Fibroblast of skin of abdomen (primary cell): ENCODE measurements at regions not wholly inside any gene's neighbourhood (a gene's known extent, or its start where the extent isn't known, plus 50 kb on each side); places are given as distances from the start of the nearest gene placed in this dataset.

Experiments used
- DNase-seq: peaks from one replicate; pipeline ENCODE4 v3.0.0-alpha.2; 2013

DNA sequence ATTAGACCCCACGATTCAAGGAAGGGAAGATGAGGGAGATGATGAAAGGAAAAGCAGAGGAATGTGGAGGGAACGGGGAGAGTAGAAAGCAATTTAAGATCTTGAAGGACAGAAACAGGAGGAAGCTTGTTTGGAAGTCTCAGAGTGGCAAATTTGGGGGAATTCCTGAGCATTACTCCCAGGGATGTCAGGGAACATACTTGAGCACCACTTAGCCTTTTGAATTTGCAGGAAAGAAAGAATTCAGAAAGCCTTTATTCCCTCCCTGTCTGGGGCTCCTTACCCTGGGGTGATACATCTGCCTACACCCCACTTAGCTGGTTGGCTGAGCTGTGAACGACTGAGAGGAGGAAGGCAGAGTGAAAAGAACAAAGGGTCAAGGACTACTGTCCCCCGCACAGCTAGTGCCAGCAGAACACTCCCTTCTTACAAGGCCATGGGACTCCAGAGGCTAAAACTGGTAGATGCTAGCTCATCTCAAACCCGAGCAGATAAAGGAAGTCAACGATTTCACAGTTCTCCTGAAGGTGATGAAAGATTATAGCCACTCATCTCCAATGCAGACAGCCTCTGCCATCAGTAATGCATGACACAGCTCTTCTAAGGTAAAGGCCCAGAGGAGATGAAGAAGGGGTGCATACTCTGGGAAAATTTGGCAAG lies 84.0 kb upstream of the AKIP1 start:
- DNase-seq = no peak

DNA sequence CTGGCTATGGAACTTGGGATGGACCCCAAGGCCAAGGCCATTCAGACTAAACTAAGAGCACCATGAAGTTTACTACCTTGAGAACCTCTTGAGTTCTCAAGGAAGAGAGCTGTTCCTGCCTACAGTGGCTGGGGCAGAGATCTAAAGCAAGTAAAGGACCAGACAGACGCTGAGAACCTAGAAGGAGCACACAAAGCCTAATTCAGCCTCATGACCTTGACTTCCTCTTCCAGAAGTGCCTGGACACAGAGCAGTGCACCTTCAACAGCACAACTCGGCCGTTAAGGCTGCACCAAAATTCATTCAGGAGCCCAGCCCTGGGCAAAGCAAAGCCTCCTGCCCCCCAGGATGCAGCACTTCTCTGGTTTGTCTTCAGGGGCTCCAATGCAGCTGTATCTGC lies 82.9 kb upstream of the AKIP1 start:
- no peak for DNase-seq

DNA sequence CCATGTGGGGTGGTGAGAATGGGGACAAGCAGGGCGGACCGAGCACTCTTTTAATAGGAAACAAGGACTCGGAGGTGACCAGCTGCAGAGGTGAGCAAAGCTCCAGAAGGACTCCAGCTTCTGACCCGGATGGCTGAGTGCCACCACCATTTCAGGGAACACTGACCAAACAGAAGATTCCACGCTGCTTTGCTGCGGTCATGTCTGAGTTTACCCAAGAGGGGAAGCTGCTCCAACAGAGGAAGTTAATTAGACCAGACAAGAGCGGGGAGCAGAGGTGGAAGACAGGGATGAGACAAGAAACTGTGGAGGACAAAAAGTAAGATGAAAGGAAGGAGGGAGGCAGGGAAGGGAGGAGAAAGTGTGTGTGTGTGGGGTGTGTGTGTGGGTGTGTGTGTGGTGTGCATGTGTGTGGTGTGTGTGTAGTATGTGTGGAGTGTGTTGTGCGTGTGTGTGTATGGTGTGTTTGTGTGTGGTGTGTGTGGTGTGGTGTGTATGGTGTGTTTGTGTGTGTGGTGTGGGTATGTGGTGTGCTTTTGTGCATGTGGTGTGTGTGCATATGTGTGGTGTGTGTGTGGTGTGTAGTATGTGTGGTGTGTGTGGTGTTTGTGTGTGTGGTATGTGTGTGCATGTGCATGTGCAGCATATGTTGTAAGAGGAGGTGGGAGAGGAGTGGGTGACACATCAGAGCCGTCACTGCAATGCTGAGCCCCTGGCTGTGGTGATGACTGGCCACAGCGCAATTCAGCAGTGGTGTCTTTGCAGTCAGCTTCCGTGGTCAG lies 82.2 kb upstream of the AKIP1 start:
- DNase-seq = peak; percentile 83

DNA sequence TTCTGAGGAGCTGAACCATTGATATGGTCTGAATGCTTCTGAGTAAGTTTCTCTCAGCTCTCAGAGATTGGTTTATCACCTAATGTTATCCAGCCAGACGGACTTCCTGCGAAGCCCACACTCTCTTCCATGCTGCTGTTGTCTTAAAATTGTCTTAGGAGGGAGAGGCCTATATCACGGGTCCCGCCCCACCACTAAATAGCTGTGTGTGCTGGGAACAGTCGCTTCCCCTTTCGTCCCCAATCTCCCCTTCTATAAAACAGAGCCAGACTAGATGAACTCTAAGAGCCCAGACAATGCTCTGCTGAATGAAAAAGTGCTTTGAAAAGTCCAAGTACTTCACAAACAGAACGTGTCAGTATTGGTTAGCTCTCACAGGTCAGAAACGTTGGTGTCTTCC lies 81.4 kb upstream of the AKIP1 start:
- DNase-seq = no peak

DNA sequence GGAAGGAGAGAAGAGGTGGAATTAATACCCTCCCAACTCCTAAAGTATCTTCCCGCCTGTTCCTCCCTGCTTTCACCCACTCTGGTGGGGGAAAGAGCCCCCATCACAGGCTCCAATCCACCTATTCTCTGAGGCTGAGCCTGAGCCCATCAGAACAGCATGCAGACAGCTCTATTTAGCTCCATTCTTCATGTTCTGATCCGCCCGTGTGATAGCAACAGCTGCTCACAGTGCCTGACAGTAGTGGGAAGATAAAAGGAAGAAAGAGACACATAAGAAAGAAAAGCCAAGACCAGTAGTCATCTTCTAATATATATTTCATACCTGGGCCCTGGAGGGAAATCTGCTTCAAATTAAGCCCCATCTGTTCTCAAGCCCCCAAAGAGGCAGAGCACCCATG lies 80.3 kb upstream of the AKIP1 start:
- DNase-seq = no peak

DNA sequence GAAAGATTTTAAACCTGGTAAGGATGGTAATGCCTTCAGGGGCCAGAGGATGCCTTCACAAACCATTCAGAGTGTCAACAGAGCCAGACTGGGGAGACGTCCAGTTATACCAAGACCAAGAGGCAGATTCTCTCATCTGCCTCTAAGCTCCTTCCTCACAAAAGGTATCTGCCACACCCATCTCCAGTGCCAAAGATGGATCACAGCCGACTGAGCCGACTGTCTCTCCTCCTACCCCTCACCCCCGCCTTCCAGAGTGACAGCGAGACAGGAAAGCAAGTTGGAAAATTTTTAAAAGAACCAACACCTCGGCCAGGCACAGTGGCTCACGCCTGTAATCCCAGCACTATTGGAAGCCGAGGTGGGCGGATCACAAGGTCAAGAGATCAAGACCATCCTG lies 79.1 kb upstream of the AKIP1 start:
- no peak for DNase-seq

DNA sequence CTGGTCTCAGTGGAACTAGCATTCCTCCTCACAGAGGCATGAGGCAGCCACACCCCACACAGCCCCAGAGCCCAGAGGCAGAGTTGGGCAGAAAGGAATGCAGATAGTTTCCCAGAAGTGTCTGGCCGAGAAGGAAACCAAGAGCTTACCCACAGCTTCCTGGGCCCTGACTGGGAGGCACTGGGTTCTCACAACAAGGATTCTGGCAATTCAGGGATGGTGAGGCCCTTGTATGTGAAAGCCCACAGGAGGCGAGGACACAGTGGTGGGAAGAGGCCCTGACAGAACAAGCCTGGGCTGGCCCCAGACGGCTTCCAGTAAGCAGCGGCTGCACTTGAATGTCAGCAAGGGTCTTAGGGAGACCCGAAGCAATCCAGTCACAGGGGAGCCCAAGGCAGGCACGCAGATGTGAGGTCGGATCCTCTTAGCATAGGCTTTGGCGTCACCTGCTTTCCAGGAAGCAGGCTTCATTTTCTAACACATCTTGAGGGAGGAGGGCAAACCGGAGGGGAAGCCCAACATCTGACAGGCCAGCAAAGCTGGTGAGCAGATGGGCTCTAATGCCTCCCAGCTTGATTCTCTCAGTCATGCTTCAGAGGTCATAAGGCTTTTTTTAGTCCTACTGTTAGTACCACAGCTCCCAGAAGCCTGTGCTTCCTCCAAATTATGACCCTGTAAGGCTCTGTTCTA lies 78.3 kb upstream of the AKIP1 start:
- peak; percentile 84 for DNase-seq

DNA sequence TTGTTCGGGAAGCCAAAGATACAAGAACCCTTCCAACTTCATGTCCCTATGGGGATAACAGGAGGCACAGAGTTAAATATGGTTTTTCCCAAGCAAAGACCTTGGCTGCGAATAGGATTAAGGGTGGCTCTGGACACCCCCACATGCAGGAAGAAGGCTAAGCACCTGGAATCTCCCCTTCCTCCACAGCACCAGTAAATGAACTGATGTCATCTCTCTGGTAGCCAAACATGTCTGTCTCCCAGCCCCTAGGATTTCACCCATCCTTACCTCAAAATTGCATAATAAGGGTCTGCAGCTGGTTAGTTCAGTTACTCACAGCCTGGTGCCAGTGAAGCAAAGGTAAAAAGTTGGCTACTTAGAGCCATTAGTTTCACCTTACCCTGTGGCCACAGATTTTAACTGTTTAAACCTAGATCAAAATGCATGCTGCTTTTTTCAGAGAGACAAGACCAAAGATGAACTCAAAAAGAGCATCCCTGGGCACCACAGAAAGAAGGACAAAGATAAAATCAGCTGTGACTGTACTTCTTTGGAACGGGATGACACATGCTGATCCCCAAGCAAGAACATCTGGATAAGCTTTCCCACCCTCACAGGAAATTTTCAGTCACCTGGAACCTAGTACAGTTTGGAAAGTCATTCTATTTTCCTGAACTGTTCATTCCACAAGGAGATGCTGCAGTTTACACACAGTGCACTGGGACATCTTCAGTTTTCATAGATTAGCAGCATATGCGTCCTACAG lies 77.2 kb upstream of the AKIP1 start:
- peak; percentile 78 for DNase-seq

DNA sequence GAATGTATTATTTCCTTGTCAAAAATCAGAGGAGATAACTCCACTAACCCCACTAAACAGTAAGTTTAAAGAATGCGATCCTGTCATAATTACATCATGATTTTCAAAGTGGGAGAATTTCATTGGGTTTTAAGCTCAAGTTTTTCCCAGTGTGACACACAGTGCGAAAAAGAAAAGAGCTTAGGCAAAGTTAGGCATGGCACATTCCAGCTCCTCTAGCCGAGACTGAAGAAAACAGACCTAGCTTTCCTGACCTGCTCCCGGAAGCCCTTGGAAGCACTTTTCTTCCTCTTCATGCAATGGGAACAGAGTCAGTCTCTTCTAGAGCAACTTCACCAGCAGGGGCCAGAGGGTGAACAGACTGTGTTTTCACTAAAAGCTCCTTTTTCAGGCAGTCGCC lies 76.6 kb upstream of the AKIP1 start:
- peak; percentile 57 for DNase-seq

DNA sequence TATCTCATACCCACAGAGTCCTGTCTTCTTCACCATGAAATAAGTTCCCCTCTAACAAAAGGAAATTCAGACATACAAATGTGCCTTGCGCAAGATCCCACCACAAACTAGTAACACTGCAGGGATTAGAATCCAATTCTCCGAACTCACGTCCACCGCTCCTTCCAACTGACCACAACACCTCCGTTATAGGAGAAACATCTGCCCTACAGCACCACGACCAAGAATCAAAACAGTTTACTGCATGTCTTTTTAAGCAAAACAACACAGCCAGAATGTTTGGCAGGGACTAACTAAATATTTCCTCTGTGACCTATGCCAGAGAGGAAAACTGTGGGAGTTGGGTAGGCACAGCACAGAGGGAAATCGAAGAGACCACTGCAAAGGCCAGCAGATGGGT lies 72.7 kb upstream of the AKIP1 start:
- DNase-seq = peak; percentile 88

DNA sequence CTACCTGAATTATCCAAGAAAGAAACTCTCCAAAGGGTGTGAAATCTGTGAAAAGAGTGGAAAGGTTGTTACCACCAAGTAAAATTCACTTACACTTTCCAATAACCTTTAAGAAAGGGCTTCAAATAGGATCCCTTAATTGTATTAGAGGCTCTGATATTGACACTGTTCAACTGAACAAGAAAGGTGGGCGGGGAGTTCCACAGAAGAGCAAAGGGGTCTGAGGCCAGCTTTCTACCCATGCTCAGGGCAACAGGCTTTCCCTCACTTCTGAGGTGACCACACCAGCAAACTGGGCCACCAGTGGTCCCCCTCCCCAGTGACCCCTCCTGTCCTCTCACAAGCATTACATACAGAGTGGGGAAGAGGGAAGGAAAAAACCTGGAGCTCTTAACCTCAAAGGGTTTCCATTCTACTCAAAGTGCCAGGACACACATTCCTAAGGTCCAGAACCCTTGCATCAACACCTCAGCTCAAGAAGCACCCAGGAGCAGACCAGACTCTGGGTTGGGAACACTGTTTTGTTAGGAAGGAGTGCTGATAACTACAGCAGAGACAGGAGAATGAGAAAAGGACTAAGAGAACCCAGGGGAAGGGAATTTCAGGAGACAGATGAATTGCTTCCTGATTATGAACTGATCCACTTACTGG lies 71.6 kb upstream of the AKIP1 start:
- no peak for DNase-seq

DNA sequence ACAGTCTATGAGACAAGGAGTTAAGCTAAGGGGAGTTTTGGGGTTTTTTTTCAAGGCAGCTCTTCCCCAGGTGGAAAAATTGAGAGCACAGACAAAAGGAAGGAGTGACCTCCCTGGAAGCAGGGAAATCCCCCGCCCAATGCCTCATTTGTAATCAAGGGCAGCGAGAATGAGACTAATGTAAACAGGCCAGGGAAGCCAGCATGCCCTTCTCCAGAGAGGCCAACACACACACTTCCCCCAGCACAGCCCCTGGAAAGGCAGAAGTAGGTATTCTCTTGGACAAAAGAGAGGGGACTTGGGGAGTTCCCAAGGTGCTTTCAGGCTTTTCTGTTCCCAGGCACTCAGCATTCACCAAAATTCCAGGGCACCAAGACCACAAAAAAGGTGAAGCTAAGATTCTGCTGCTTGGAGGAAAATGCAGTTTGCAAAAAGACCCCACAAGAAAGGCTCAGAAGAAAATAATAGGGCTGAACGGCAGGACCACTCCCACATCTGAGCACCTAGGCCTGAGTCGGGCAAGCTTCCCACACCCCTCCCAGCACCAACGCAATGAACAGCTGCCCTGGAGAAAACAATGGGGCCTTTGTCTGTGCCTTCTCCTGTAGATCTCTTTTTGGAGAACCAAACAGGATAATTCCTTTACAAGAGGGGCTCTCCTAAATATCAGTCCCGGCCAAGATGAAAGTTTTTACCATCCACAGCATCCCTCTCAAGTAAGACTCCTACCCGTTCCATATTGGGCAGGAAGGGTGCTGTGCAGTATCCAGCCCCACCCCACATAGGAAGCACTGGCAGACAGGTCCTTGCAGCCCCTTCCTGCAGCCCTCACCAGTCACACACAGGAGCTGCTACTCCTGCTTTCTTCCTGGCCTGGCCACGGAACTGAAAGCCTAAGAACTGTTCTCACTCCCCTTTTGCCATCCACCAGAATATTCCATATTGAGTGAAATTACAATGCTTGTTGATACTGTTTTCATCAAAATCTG lies 70.7 kb upstream of the AKIP1 start:
- DNase-seq = no peak

DNA sequence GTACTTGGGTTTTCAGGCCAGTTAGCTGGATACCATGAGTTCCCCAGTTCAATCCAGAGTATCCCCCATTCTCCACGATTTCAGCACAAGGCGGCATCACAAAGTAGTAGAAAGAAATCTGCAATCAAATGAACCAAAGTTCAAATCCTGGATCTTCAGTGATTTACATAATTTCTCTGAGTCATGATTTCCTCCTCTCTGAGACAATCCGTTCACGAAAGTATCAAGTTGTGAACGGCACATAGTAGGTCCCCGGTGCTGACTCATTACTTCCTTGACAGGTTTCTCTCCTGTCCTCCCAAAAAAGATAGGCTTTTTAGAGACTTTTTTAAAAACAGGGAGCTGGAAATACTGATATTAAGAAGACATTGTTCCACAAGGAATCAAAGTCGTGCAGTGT lies 69.1 kb upstream of the AKIP1 start:
- DNase-seq = no peak

DNA sequence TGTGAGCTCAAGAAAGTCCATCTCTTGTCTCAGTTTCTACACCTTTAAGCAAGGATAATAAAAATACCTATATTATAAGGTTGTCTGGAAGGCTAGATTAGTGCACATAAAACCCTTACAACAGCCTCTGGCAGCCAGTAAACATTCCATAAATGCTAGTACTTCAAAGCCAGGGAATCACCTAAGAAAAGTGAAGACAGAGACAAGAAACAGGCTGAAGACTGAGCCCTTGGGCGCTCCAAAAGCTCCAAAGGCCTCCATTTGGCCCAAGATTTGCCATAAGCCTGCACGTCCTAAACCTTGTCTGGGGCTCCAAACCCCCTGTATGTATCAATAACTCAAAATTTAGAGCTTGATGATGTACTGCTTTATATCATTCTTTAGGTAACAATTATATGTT lies 52.2 kb upstream of the AKIP1 start:
- no peak for DNase-seq
